C4-2B (cell line): ENCODE measurements at regions not wholly inside any gene's neighbourhood (a gene's known extent, or its start where the extent isn't known, plus 50 kb on each side); places are given as distances from the start of the nearest gene placed in this dataset.

Source experiments
- CTCF ChIP-seq: fragments of 450-650 bp; conservative IDR thresholded peaks from 2 replicates; pipeline ENCODE4 v1.5.1; 2017; ENCODE audit warnings: mild to moderate bottlenecking
- ZFX ChIP-seq: fragments of 450-650 bp; IDR thresholded peaks from 2 replicates; pipeline ENCODE4 v1.6.1; 2017

GRCh38 chr13:104408733-104409132, 1342.5 kb upstream of the SLC10A2 start:
- no peak for TF ChIP-seq CTCF
- no peak for TF ChIP-seq ZFX
